GM23248 (cell line): ENCODE measurements at regions not wholly inside any gene's neighbourhood (a gene's known extent, or its start where the extent isn't known, plus 50 kb on each side); places are given as distances from the start of the nearest gene placed in this dataset.

Experiments
- DNase-seq: peaks from one replicate; pipeline ENCODE4 v3.0.0-alpha.2; 2015
- H2AFZ ChIP-seq: fragments of 200-600 bp; sonication (generic); 2 replicates; pipeline ENCODE4 v1.6.1; 2016; ENCODE audit warnings: antibody characterized with exemption
- H3F3A ChIP-seq: fragments of 200-600 bp; sonication (generic); 2 replicates; pipeline ENCODE4 v1.6.1; 2016; ENCODE audit warnings: mild to moderate bottlenecking, antibody characterized with exemption, mixed run types; ENCODE audit not compliant: insufficient read depth
- H3K27ac ChIP-seq: fragments of 200-600 bp; sonication (generic); 2 replicates; pipeline ENCODE4 v1.5.1; 2016; ENCODE audit warnings: mild to moderate bottlenecking
- H3K27me3 ChIP-seq: fragments of 200-600 bp; sonication (generic); replicated peaks from 2 replicates; pipeline ENCODE4 v1.6.1; 2016; ENCODE audit warnings: mild to moderate bottlenecking; ENCODE audit not compliant: insufficient read depth
- H3K36me3 ChIP-seq: fragments of 200-600 bp; sonication (generic); 2 replicates; pipeline ENCODE4 v1.6.1; 2016; ENCODE audit warnings: low read depth, mild to moderate bottlenecking
- H3K4me1 ChIP-seq: fragments of 200-600 bp; sonication (generic); 2 replicates; pipeline ENCODE4 v1.6.1; 2016; ENCODE audit warnings: mild to moderate bottlenecking; ENCODE audit not compliant: insufficient read depth
- H3K4me2 ChIP-seq: fragments of 200-600 bp; sonication (generic); one replicate; pipeline ENCODE4 v1.6.1; 2016; ENCODE audit warnings: mild to moderate bottlenecking; ENCODE audit not compliant: unreplicated experiment
- H3K4me3 ChIP-seq: fragments of 200-600 bp; sonication (generic); 2 replicates; pipeline ENCODE4 v1.5.1; 2016; ENCODE audit warnings: mild to moderate bottlenecking
- H3K79me2 ChIP-seq: fragments of 200-600 bp; sonication (generic); 2 replicates; pipeline ENCODE4 v1.6.1; 2016; ENCODE audit warnings: mild to moderate bottlenecking; ENCODE audit not compliant: insufficient read depth
- H3K9ac ChIP-seq: fragments of 200-600 bp; sonication (generic); 2 replicates; pipeline ENCODE4 v1.6.1; 2016; ENCODE audit warnings: mild to moderate bottlenecking
- H3K9me2 ChIP-seq: fragments of 200-600 bp; sonication (generic); 2 replicates; pipeline ENCODE4 v1.6.1; 2016; ENCODE audit warnings: mixed run types, mild to moderate bottlenecking, moderate library complexity; ENCODE audit not compliant: insufficient read depth
- H3K9me3 ChIP-seq: fragments of 200-600 bp; sonication (generic); one replicate; pipeline ENCODE4 v1.6.1; 2017; ENCODE audit warnings: low read depth
- H4K20me1 ChIP-seq: fragments of 200-600 bp; sonication (generic); 2 replicates; pipeline ENCODE4 v1.6.0; 2016; ENCODE audit not compliant: insufficient read depth
- EZH2 ChIP-seq: fragments of 200-600 bp; sonication (generic); IDR thresholded peaks from 2 replicates; pipeline ENCODE4 v1.6.1; 2018; ENCODE audit warnings: antibody characterized with exemption, mild to moderate bottlenecking; ENCODE audit not compliant: insufficient read depth, poor library complexity, severe bottlenecking
- EZH2phosphoT487 ChIP-seq: fragments of 200-600 bp; sonication (generic); IDR thresholded peaks from 2 replicates; pipeline ENCODE4 v1.6.1; 2018; ENCODE audit warnings: antibody characterized with exemption, moderate library complexity, mild to moderate bottlenecking, low read depth; ENCODE audit not compliant: insufficient read depth
- WGBS, 2 experiments: methylation state at CpG; one replicate each; pipeline ENCODE4 v1.1.6; 2015 to 2017; ENCODE audit warnings: low lambda C conversion rate in 2 of 2, low coverage in 1 of 2; ENCODE audit errors: missing lambda C conversion rate in 2 of 2; 5-methylcytosine and 5-hydroxymethylcytosine counted together
- in situ Hi-C: fragments of 300-500 bp; cut with MboI; formaldehyde crosslinking; loops from 2 replicates; pipeline ENCODE4 v1.15.0; 2020

- no peak overlapping the region for H2AFZ ChIP-seq
- no peaks in the 10 kb centered on the region for H3K27me3 ChIP-seq
- WGBS, 2 experiments = 91 to 98% methylated on average over 3 of the region's 3 CpGs
- no peaks in the 10 kb centered on the region for H3K79me2 ChIP-seq
- no peak for DNase-seq
- H3F3A ChIP-seq = peaks cover 26% of the 10 kb centered on the region
- no peaks in the 10 kb centered on the region for H3K9me3 ChIP-seq
- no peak overlapping the region for H3K4me3 ChIP-seq
- in situ Hi-C loops = no loop called here
- H4K20me1 ChIP-seq = no peaks in the 10 kb centered on the region
- peak overlapping the region; percentile 45 for H3K27ac ChIP-seq
- peaks cover 15% of the 10 kb centered on the region for H3K4me1 ChIP-seq
- TF ChIP-seq EZH2phosphoT487 (no peak), EZH2 (no peak)
- H3K9me2 ChIP-seq = no peaks in the 10 kb centered on the region
- no peaks in the 10 kb centered on the region for H3K36me3 ChIP-seq
- H3K9ac ChIP-seq = no peak overlapping the region
- H3K4me2 ChIP-seq = no peak overlapping the region
Observed at GRCh38 chr2:190766174-190766572, 114.4 kb upstream of the GLS start.

DNA sequence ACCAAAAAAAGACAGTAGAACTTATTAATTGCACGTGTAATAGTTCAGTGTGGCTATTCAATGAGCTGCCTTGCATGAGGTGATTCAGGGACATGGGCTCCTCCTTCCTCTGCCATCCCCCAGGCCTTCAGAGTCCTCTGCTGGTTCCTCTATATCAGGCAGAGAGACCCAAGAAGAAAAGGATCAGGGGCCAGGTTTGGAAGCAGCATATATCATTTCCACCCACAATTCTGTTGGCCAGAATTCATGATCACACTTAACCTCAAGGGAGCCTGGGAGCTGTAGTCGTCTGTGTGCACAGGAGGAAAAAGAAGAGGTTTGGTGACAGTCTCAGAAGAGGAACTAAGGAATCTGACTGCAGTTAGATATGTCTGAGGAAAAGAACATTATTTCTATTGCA is 114.0 kb upstream of the GLS start:
- Histone ChIP-seq H3K36me3 (no peaks in the 10 kb centered on the region), H3K4me1 (peaks cover 15% of the 10 kb centered on the region), H3K9me3 (no peaks in the 10 kb centered on the region), H3K4me2 (no peak overlapping the region), H3F3A (peaks cover 26% of the 10 kb centered on the region), H3K9me2 (no peaks in the 10 kb centered on the region), H3K4me3 (no peak overlapping the region), H3K79me2 (no peaks in the 10 kb centered on the region), H4K20me1 (no peaks in the 10 kb centered on the region), H2AFZ (no peak overlapping the region), H3K27me3 (no peaks in the 10 kb centered on the region), H3K9ac (no peak overlapping the region), H3K27ac (no peak overlapping the region)
- TF ChIP-seq EZH2phosphoT487 (no peak), EZH2 (no peak)
- in situ Hi-C loops = no loop called here
- DNase-seq = no peak
- WGBS, 2 experiments = 45 to 46% methylated on average over 2 of the region's 2 CpGs

GRCh38 chr2:190767821-190768220 is 112.8 kb upstream of the GLS start:
- no peaks in the 10 kb centered on the region for H4K20me1 ChIP-seq
- no peaks in the 10 kb centered on the region for H3K27me3 ChIP-seq
- H3K4me1 ChIP-seq = peaks cover 15% of the 10 kb centered on the region
- H3F3A ChIP-seq = peaks cover 26% of the 10 kb centered on the region
- no peak overlapping the region for H3K4me3 ChIP-seq
- no peak overlapping the region for H3K27ac ChIP-seq
- H3K9me3 ChIP-seq = no peaks in the 10 kb centered on the region
- no peak for DNase-seq
- no peak overlapping the region for H3K9ac ChIP-seq
- TF ChIP-seq EZH2 (no peak), EZH2phosphoT487 (no peak)
- H3K9me2 ChIP-seq = no peaks in the 10 kb centered on the region
- H3K4me2 ChIP-seq = no peak overlapping the region
- 91 to 94% methylated on average over 3 of the region's 3 CpGs for WGBS, 2 experiments
- no peaks in the 10 kb centered on the region for H3K79me2 ChIP-seq
- H3K36me3 ChIP-seq = no peaks in the 10 kb centered on the region
- no peak overlapping the region for H2AFZ ChIP-seq
- in situ Hi-C loops = no loop called here

GRCh38 chr2:190769258-190769657 is 111.4 kb upstream of the GLS start:
- H3K79me2 ChIP-seq = no peaks in the 10 kb centered on the region
- no peak overlapping the region for H3K27ac ChIP-seq
- no peak for DNase-seq
- no peak overlapping the region for H3K4me3 ChIP-seq
- no peaks in the 10 kb centered on the region for H4K20me1 ChIP-seq
- no peaks in the 10 kb centered on the region for H3K36me3 ChIP-seq
- no peak overlapping the region for H3K9ac ChIP-seq
- H3K4me2 ChIP-seq = no peak overlapping the region
- in situ Hi-C loops = no loop called here
- peaks cover 26% of the 10 kb centered on the region for H3F3A ChIP-seq
- H2AFZ ChIP-seq = no peak overlapping the region
- no peaks in the 10 kb centered on the region for H3K9me3 ChIP-seq
- no peaks in the 10 kb centered on the region for H3K27me3 ChIP-seq
- TF ChIP-seq EZH2phosphoT487 = no peak
- TF ChIP-seq EZH2 = no peak
- no peaks in the 10 kb centered on the region for H3K9me2 ChIP-seq
- H3K4me1 ChIP-seq = peaks cover 15% of the 10 kb centered on the region

DNA sequence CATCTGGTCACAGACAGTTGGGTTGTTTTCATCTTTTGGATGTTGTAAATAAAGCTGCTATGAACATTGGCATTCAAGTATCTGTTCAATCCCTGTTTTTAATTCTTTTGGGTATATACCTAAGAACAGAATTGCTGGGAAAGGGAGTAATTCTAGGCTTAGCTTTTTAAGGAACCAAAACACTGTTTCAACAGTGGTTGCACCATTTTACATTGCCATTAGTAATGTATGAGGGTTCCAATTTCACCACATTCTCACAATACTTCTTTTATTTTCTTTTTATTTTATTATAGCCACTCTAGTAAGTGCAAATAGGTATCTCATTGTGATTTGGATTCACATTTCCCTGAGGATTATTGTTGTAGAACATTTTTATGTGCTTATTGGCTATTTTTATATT is 108.9 kb upstream of the GLS start:
- Histone ChIP-seq H3K4me1 (no peaks in the 10 kb centered on the region), H4K20me1 (no peaks in the 10 kb centered on the region), H3K4me3 (no peak overlapping the region), H3K4me2 (no peak overlapping the region), H3K9me2 (no peaks in the 10 kb centered on the region), H3K9me3 (no peaks in the 10 kb centered on the region), H3K36me3 (no peaks in the 10 kb centered on the region), H3F3A (peaks cover 5% of the 10 kb centered on the region), H3K79me2 (no peaks in the 10 kb centered on the region), H2AFZ (no peak overlapping the region), H3K9ac (no peak overlapping the region), H3K27ac (no peak overlapping the region), H3K27me3 (no peaks in the 10 kb centered on the region)
- no peak for TF ChIP-seq EZH2
- TF ChIP-seq EZH2phosphoT487 = no peak
- in situ Hi-C loops = no loop called here
- no peak for DNase-seq
